Stimulated activated CD8-positive, alpha-beta memory T cell treated with anti-CD3 and anti-CD28 coated beads, Interleukin-4, amount 100 ng/mL, for 1 hour (primary cell): ENCODE measurements at regions not wholly inside any gene's neighbourhood (a gene's known extent, or its start where the extent isn't known, plus 50 kb on each side); places are given as distances from the start of the nearest gene placed in this dataset.

Source experiments
- DNase-seq, 2 donors: peaks; one replicate each; pipeline ENCODE4 v3.0.0-alpha.2; 2020; ENCODE audit warnings: low read depth in 2 of 2, low spot score in 1 of 2

GRCh38 chr13:80668452-80668851 is 327.5 kb upstream of the SPRY2 start:
- no peak for DNase-seq

- DNase-seq, result no peak
Observed at GRCh38 chr13:80666782-80667552, 326.0 kb upstream of the SPRY2 start.

GRCh38 chr13:80665792-80666333 is 324.9 kb upstream of the SPRY2 start:
- DNase-seq, result no peak

- no peak for DNase-seq
Observed at GRCh38 chr13:80664950-80665349, 324.0 kb upstream of the SPRY2 start.

GRCh38 chr13:80663788-80664187 is 322.9 kb upstream of the SPRY2 start:
- DNase-seq, result no peak

GRCh38 chr13:80658705-80659104 is 317.8 kb upstream of the SPRY2 start:
- no peak for DNase-seq

- no peak for DNase-seq
Observed at GRCh38 chr13:80656512-80656904, 315.6 kb upstream of the SPRY2 start.

GRCh38 chr13:80655778-80656511 is 315.0 kb upstream of the SPRY2 start:
- no peak for DNase-seq

- no peak for DNase-seq
Observed at GRCh38 chr13:80654638-80655249, 313.8 kb upstream of the SPRY2 start.

- no peak for DNase-seq
Observed at GRCh38 chr13:80649274-80649673, 308.3 kb upstream of the SPRY2 start.

- no peak for DNase-seq
Observed at GRCh38 chr13:80642641-80643040, 301.7 kb upstream of the SPRY2 start.

GRCh38 chr13:80633251-80633650 is 292.3 kb upstream of the SPRY2 start:
- DNase-seq, result no peak

GRCh38 chr13:80630685-80631121 is 289.8 kb upstream of the SPRY2 start:
- no peak for DNase-seq

GRCh38 chr13:80618781-80619180 is 277.9 kb upstream of the SPRY2 start:
- no peak for DNase-seq

- DNase-seq, result no peak
Observed at GRCh38 chr13:80612804-80613203, 271.9 kb upstream of the SPRY2 start.

GRCh38 chr13:80611310-80611709 is 270.4 kb upstream of the SPRY2 start:
- no peak for DNase-seq

- DNase-seq, result no peak
Observed at GRCh38 chr13:80605716-80606115, 264.8 kb upstream of the SPRY2 start.

- DNase-seq, result no peak
Observed at GRCh38 chr13:80605011-80605410, 264.1 kb upstream of the SPRY2 start.

- no peak for DNase-seq
Observed at GRCh38 chr13:80604098-80604497, 263.2 kb upstream of the SPRY2 start.

- no peak for DNase-seq
Observed at GRCh38 chr13:80603351-80603750, 262.4 kb upstream of the SPRY2 start.

- no peak for DNase-seq
Observed at GRCh38 chr13:80599765-80600164, 258.8 kb upstream of the SPRY2 start.

GRCh38 chr13:80598189-80598588 is 257.3 kb upstream of the SPRY2 start:
- no peak for DNase-seq
